Fibroblast of skin of right biceps (primary cell): ENCODE measurements at regions not wholly inside any gene's neighbourhood (a gene's known extent, or its start where the extent isn't known, plus 50 kb on each side); places are given as distances from the start of the nearest gene placed in this dataset.
A peak's percentile ranks its signal among the peaks of the same experiment; 100 is the strongest.

ENCODE experiments used
- DNase-seq: peaks from one replicate; pipeline ENCODE4 v3.0.0-alpha.2; 2013

GRCh38 chr3:22117751-22118346, 366.8 kb upstream of the ZNF385D start:
- DNase-seq, result peak; percentile 53

GRCh38 chr3:22118542-22118941, 367.5 kb upstream of the ZNF385D start:
- DNase-seq, result no peak

- no peak for DNase-seq
Measured at GRCh38 chr3:22121068-22121701, 370.2 kb upstream of the ZNF385D start.

GRCh38 chr3:22122567-22122966, 371.6 kb upstream of the ZNF385D start:
- DNase-seq, result no peak

- DNase-seq, result no peak
Measured at GRCh38 chr3:22129101-22129500, 378.1 kb upstream of the ZNF385D start.

GRCh38 chr3:22141769-22142168, 390.8 kb upstream of the ZNF385D start:
- no peak for DNase-seq

GRCh38 chr3:22147161-22147560, 396.2 kb upstream of the ZNF385D start:
- DNase-seq, result no peak

GRCh38 chr3:22156868-22157267, 405.9 kb upstream of the ZNF385D start:
- no peak for DNase-seq

- no peak for DNase-seq
Measured at GRCh38 chr3:22157848-22158247, 406.8 kb upstream of the ZNF385D start.

GRCh38 chr3:22159004-22159695, 408.1 kb upstream of the ZNF385D start:
- no peak for DNase-seq

GRCh38 chr3:22161315-22161714, 410.3 kb upstream of the ZNF385D start:
- no peak for DNase-seq

GRCh38 chr3:22170370-22170769, 419.4 kb upstream of the ZNF385D start:
- DNase-seq, result no peak

GRCh38 chr3:22172964-22173363, 422.0 kb upstream of the ZNF385D start:
- DNase-seq, result no peak

- no peak for DNase-seq
Measured at GRCh38 chr3:22175947-22176346, 424.9 kb upstream of the ZNF385D start.

GRCh38 chr3:22176911-22177310, 425.9 kb upstream of the ZNF385D start:
- DNase-seq, result no peak

GRCh38 chr3:22189616-22190015, 438.6 kb upstream of the ZNF385D start:
- DNase-seq, result no peak

- DNase-seq, result no peak
Measured at GRCh38 chr3:22199095-22199494, 448.1 kb upstream of the ZNF385D start.

- no peak for DNase-seq
Measured at GRCh38 chr3:22208844-22209243, 457.8 kb upstream of the ZNF385D start.

- no peak for DNase-seq
Measured at GRCh38 chr3:22209578-22209977, 458.6 kb upstream of the ZNF385D start.

GRCh38 chr3:22210693-22211092, 459.7 kb upstream of the ZNF385D start:
- no peak for DNase-seq

GRCh38 chr3:22216601-22217000, 465.6 kb upstream of the ZNF385D start:
- no peak for DNase-seq

GRCh38 chr3:22225161-22225560, 474.2 kb upstream of the ZNF385D start:
- DNase-seq, result no peak

GRCh38 chr3:22228705-22229104, 477.7 kb upstream of the ZNF385D start:
- no peak for DNase-seq

- DNase-seq, result peak; percentile 39
Measured at GRCh38 chr3:22231061-22231460, 480.1 kb upstream of the ZNF385D start.
